ENCODE measurements at regions not wholly inside any gene's neighbourhood (a gene's known extent, or its start where the extent isn't known, plus 50 kb on each side); places are given as distances from the start of the nearest gene placed in this dataset.

GRCh38 chr11:116184763-116185162 lies 588.0 kb downstream of the BUD13 start:
- no peak for DNase-seq (ENCODE audit: low read depth in 2 of 2)

GRCh38 chr11:116182356-116182966 lies 590.3 kb downstream of the BUD13 start:
- no peak for DNase-seq (ENCODE audit: low read depth in 2 of 2)

- DNase-seq (ENCODE audit: low read depth in 2 of 2), result no peak
Measured at GRCh38 chr11:116180806-116181600, 591.8 kb downstream of the BUD13 start.

- no peak for DNase-seq (ENCODE audit: low read depth in 2 of 2)
Measured at GRCh38 chr11:116179401-116179800, 593.4 kb downstream of the BUD13 start.

- no peak for DNase-seq (ENCODE audit: low read depth in 2 of 2)
Measured at GRCh38 chr11:116177521-116178210, 595.1 kb downstream of the BUD13 start.

- no peak for DNase-seq (ENCODE audit: low read depth in 2 of 2)
Measured at GRCh38 chr11:116176484-116177005, 596.2 kb downstream of the BUD13 start.

- DNase-seq (ENCODE audit: low read depth in 2 of 2), result no peak
Measured at GRCh38 chr11:116175707-116176106, 597.1 kb downstream of the BUD13 start.

- DNase-seq (ENCODE audit: low read depth in 2 of 2), result no peak
Measured at GRCh38 chr11:116173941-116174911, 598.6 kb downstream of the BUD13 start.

GRCh38 chr11:116173506-116173905 lies 599.3 kb downstream of the BUD13 start:
- DNase-seq (ENCODE audit: low read depth in 2 of 2), result no peak

GRCh38 chr11:116172851-116173250 lies 599.9 kb downstream of the BUD13 start:
- DNase-seq (ENCODE audit: low read depth in 2 of 2), result no peak

GRCh38 chr11:116172156-116172555 lies 600.6 kb downstream of the BUD13 start:
- no peak for DNase-seq (ENCODE audit: low read depth in 2 of 2)

GRCh38 chr11:116171271-116172140 lies 601.3 kb downstream of the BUD13 start:
- DNase-seq (ENCODE audit: low read depth in 2 of 2), result no peak

- no peak for DNase-seq (ENCODE audit: low read depth in 2 of 2)
Measured at GRCh38 chr11:116170526-116171120, 602.2 kb downstream of the BUD13 start.

GRCh38 chr11:116169776-116170175 lies 603.0 kb downstream of the BUD13 start:
- DNase-seq (ENCODE audit: low read depth in 2 of 2), result no peak

GRCh38 chr11:116168459-116168787 lies 604.4 kb downstream of the BUD13 start:
- DNase-seq (ENCODE audit: low read depth in 2 of 2), result no peak

GRCh38 chr11:116167706-116168458 lies 604.9 kb downstream of the BUD13 start:
- no peak for DNase-seq (ENCODE audit: low read depth in 2 of 2)

- peak in 1 of 2 experiments; percentile 5 for DNase-seq (ENCODE audit: low read depth in 2 of 2)
Measured at GRCh38 chr11:116166573-116167465, 606.0 kb downstream of the BUD13 start.

GRCh38 chr11:116164843-116165242 lies 607.9 kb downstream of the BUD13 start:
- DNase-seq (ENCODE audit: low read depth in 2 of 2), result no peak
